ENCODE measurements at regions not wholly inside any gene's neighbourhood (a gene's known extent, or its start where the extent isn't known, plus 50 kb on each side); places are given as distances from the start of the nearest gene placed in this dataset.

DNA sequence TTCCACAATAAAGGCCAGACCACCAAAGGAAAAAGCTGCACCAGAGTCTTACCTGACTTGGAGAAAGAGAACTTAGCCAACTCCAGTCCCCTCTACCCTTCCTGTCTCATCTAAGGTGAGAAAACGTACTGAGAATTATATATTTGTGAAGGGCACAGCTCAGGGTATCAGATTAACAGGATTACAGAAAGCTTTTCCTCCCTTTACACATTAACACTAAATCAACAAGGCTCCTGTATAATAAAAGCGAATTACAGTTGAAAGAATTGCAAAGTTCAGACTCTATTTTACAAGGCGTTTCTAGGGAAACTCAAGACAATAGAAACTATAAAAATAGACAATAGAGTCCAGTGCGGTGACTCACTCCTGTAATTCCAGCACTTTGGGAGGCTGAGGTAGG, 82.7 kb upstream of the RPL10L start:
- TF ChIP-seq CTCF (IDR thresholded peaks at IDR 0.05), result no peak
- no peak for TF ChIP-seq POLR2A (IDR thresholded peaks at IDR 0.05)
- no peak for TF ChIP-seq POLR2AphosphoS5 (IDR thresholded peaks at IDR 0.05)

Data from breast epithelium (tissue), 3 donors.